ENCODE measurements at regions not wholly inside any gene's neighbourhood (a gene's known extent, or its start where the extent isn't known, plus 50 kb on each side); places are given as distances from the start of the nearest gene placed in this dataset.

DNA sequence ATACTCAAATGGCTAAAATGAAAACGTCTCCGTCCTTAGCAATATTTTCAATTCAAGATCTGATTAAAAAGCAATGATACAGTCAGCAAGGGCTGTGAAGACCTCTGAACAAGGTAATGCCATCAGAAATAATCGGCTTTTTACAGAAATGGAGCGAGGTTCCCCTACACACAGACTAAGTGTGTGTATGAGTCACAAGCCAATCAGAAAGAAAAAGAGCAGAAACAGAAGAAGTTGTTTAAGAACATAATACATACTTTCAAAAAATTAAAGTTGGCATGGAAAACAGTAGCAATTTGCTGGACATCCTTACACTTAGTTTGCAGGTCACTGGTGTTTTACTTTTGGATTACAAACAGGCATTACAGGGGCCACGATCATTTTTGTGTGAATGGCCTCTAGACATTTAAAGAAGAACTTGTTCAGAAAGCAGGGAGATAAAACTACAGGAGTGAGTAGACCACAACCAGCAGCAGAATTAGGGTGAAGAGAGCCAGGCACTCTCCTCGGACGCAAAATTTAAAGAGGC lies 350.0 kb upstream of the RUNX1 start (continued):
- no peak for TF ChIP-seq BCL6B (tag by site-specific recombination; IDR thresholded peaks at IDR 0.05)

DNA sequence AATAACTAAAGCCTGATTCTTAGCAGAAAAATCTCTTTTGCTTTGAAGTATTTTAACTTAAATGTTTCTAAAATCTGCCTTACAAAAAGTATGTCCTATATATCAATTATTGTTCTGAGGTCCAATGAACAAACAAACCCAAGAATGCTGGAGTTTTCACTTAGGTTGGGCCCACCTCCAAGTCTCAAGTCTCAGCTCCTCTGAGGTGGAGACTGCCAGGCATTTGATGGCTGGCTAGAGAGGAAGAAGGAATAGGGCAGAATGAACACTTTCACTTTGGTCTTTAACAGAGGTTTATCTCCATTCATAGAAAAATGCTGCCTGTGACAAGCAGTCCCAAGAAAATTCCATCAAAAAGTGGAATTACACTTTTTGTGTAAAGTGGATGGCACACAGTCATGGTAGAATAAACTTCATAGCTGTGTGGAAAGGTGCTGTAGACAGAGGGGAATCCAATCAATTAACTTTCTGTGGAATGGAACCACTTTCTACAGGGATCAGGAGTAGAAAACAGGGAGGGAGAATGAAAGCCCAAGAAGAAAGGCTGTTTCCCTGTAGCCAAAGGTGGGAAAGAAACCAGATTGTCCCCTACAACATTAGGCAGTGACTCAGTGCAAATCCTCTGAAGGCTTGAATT lies 349.4 kb upstream of the RUNX1 start:
- Histone ChIP-seq H3K4me3 (ENCODE audit: low read depth, low read length) (no peak overlapping the region), H3K36me3 (ENCODE audit: control insufficient read depth in 2 of 2, insufficient read depth in 1 of 2, low read length in 2 of 2) (no peaks in the 10 kb centered on the region), H3K4me1 (ENCODE audit: control insufficient read depth, insufficient read depth, low read length) (no peaks in the 10 kb centered on the region), H3K27ac (ENCODE audit: extremely low read depth, low read depth, low read length) (no peak overlapping the region), H3K9me3 (ENCODE audit: control insufficient read depth, insufficient read depth, low read depth, low read length) (no peaks in the 10 kb centered on the region)
- POLR2A ChIA-PET, result no interaction called here
- CTCF ChIA-PET, result interaction anchor here (0.6 to 1.7 kb wide), 5 partner anchors 333 to 1336 kb away, joined by 3 to 12 read pairs (median 4); no protein-coding TSS in a partner anchor
- TF ChIP-seq ZNF433 (tag by site-specific recombination; IDR thresholded peaks at IDR 0.05; ENCODE audit: low read depth) (no peak), ZNF530 (tag by site-specific recombination; IDR thresholded peaks at IDR 0.05; ENCODE audit: low read depth) (no peak), ZSCAN23 (tag by site-specific recombination; IDR thresholded peaks at IDR 0.05) (no peak), ATF2 (tag by site-specific recombination; IDR thresholded peaks at IDR 0.05; ENCODE audit: low read depth) (no peak), ZNF311 (tag by site-specific recombination; IDR thresholded peaks at IDR 0.05; ENCODE audit: borderline replicate concordance) (no peak), PRDM1 (tag by site-specific recombination; IDR thresholded peaks at IDR 0.05) (peak; percentile 28; the same call in 1 of the 2 replicates), ZNF157 (tag by site-specific recombination; IDR thresholded peaks at IDR 0.05) (no peak)
- TF ChIP-seq, protein P1, sequence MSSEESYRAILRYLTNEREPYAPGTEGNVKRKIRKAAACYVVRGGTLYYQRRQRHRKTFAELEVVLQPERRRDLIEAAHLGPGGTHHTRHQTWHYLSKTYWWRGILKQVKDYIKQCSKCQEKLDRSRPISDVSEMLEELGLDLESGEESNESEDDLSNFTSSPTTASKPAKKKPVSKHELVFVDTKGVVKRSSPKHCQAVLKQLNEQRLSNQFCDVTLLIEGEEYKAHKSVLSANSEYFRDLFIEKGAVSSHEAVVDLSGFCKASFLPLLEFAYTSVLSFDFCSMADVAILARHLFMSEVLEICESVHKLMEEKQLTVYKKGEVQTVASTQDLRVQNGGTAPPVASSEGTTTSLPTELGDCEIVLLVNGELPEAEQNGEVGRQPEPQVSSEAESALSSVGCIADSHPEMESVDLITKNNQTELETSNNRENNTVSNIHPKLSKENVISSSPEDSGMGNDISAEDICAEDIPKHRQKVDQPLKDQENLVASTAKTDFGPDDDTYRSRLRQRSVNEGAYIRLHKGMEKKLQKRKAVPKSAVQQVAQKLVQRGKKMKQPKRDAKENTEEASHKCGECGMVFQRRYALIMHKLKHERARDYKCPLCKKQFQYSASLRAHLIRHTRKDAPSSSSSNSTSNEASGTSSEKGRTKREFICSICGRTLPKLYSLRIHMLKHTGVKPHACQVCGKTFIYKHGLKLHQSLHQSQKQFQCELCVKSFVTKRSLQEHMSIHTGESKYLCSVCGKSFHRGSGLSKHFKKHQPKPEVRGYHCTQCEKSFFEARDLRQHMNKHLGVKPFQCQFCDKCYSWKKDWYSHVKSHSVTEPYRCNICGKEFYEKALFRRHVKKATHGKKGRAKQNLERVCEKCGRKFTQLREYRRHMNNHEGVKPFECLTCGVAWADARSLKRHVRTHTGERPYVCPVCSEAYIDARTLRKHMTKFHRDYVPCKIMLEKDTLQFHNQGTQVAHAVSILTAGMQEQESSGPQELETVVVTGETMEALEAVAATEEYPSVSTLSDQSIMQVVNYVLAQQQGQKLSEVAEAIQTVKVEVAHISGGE (tag by site-specific recombination; conservative IDR thresholded peaks at IDR 0.05; ENCODE audit: low read depth), result no peak

DNA sequence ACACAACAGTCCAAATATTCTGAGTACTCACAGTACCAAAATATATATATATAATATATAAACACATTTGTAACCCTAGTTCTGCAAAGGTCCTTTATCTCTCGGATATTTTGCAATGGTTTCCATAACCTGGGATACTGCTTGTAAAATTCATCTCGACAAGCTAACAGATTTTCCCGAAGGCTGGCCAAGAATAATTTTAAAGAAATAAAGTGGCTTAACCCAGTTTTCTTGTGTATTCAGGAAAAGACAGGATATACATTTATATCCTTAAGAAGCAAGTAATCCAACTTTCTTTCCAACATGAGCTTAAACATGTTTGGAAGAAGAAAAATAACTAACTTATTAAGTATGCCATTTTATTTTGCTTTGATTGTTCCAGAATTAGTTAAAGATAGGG lies 348.7 kb upstream of the RUNX1 start:
- Histone ChIP-seq H3K27ac (ENCODE audit: extremely low read depth, low read depth, low read length) (no peak overlapping the region), H3K36me3 (ENCODE audit: control insufficient read depth in 2 of 2, insufficient read depth in 1 of 2, low read length in 2 of 2) (no peaks in the 10 kb centered on the region), H3K9me3 (ENCODE audit: control insufficient read depth, insufficient read depth, low read depth, low read length) (no peaks in the 10 kb centered on the region), H3K4me1 (ENCODE audit: control insufficient read depth, insufficient read depth, low read length) (no peaks in the 10 kb centered on the region), H3K4me3 (ENCODE audit: low read depth, low read length) (no peak overlapping the region)
- ChIA-PET POLR2A (no interaction called here), CTCF (interaction anchor here (0.5 to 1.7 kb wide), 9 partner anchors 9 to 730 kb away, joined by 3 to 12 read pairs (median 4); no protein-coding TSS in a partner anchor)
- TF ChIP-seq ZNF544 (tag by site-specific recombination; IDR thresholded peaks at IDR 0.05) (no peak), HOXC10 (CRISPR knock-in tag; IDR thresholded peaks at IDR 0.05) (no peak), ZNF670 (tag by site-specific recombination; IDR thresholded peaks at IDR 0.05; ENCODE audit: low read depth) (no peak), ZSCAN16 (tag by site-specific recombination; IDR thresholded peaks at IDR 0.05) (no peak)
- TF ChIP-seq, protein P2, sequence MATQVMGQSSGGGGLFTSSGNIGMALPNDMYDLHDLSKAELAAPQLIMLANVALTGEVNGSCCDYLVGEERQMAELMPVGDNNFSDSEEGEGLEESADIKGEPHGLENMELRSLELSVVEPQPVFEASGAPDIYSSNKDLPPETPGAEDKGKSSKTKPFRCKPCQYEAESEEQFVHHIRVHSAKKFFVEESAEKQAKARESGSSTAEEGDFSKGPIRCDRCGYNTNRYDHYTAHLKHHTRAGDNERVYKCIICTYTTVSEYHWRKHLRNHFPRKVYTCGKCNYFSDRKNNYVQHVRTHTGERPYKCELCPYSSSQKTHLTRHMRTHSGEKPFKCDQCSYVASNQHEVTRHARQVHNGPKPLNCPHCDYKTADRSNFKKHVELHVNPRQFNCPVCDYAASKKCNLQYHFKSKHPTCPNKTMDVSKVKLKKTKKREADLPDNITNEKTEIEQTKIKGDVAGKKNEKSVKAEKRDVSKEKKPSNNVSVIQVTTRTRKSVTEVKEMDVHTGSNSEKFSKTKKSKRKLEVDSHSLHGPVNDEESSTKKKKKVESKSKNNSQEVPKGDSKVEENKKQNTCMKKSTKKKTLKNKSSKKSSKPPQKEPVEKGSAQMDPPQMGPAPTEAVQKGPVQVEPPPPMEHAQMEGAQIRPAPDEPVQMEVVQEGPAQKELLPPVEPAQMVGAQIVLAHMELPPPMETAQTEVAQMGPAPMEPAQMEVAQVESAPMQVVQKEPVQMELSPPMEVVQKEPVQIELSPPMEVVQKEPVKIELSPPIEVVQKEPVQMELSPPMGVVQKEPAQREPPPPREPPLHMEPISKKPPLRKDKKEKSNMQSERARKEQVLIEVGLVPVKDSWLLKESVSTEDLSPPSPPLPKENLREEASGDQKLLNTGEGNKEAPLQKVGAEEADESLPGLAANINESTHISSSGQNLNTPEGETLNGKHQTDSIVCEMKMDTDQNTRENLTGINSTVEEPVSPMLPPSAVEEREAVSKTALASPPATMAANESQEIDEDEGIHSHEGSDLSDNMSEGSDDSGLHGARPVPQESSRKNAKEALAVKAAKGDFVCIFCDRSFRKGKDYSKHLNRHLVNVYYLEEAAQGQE (tag by site-specific recombination; IDR thresholded peaks at IDR 0.05), result no peak
- TF ChIP-seq, protein P3, sequence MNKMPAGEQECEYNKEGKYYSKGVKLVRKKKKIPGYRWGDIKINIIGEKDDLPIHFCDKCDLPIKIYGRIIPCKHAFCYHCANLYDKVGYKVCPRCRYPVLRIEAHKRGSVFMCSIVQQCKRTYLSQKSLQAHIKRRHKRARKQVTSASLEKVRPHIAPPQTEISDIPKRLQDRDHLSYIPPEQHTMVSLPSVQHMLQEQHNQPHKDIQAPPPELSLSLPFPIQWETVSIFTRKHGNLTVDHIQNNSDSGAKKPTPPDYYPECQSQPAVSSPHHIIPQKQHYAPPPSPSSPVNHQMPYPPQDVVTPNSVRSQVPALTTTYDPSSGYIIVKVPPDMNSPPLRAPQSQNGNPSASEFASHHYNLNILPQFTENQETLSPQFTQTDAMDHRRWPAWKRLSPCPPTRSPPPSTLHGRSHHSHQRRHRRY (tag by site-specific recombination; IDR thresholded peaks at IDR 0.05), result no peak

Data from HEK293 (cell line).